ENCODE measurements at regions not wholly inside any gene's neighbourhood (a gene's known extent, or its start where the extent isn't known, plus 50 kb on each side); places are given as distances from the start of the nearest gene placed in this dataset.

GRCh38 chr2:5501807-5502206 is 190.4 kb upstream of the SOX11 start:
- TF ChIP-seq CTCF (IDR thresholded peaks at IDR 0.05; ENCODE audit: low read depth, low read length, poor library complexity, severe bottlenecking) (no peak), EZH2phosphoT487 (IDR thresholded peaks at IDR 0.05; ENCODE audit: borderline replicate concordance, low read length) (no peak)
